OCI-LY1 (cell line): ENCODE measurements at regions not wholly inside any gene's neighbourhood (a gene's known extent, or its start where the extent isn't known, plus 50 kb on each side); places are given as distances from the start of the nearest gene placed in this dataset.

Experiments
- CTCF ChIP-seq: fragments of 200-600 bp; sonication (generic), shearing (Covaris generic); IDR thresholded peaks from 2 replicates; pipeline ENCODE4 v1.5.1; 2017; ENCODE audit warnings: mild to moderate bottlenecking, antibody characterized with exemption, low read length, moderate library complexity, mixed read lengths
- EZH2 ChIP-seq: fragments of 200-600 bp; sonication (generic), shearing (Covaris generic); IDR thresholded peaks from 2 replicates; pipeline ENCODE4 v1.8.0; 2017; ENCODE audit warnings: borderline replicate concordance, mixed run types, mild to moderate bottlenecking, antibody characterized with exemption, low read length, moderate library complexity, mixed read lengths

- no peak for TF ChIP-seq CTCF
- no peak for TF ChIP-seq EZH2
Observed at GRCh38 chr16:5175266-5175665, 77.7 kb upstream of the EEF2KMT start.
